ENCODE measurements at regions not wholly inside any gene's neighbourhood (a gene's known extent, or its start where the extent isn't known, plus 50 kb on each side); places are given as distances from the start of the nearest gene placed in this dataset.

GRCh38 chr11:116193321-116194131, 579.3 kb downstream of the BUD13 start:
- TF ChIP-seq POLR2A (IDR thresholded peaks at IDR 0.05; ENCODE audit: low read length) (no peak), GATA1 (IDR thresholded peaks at IDR 0.05; ENCODE audit: low read depth, low read length) (no peak)

Data from erythroblast (primary cell).